ENCODE measurements at regions not wholly inside any gene's neighbourhood (a gene's known extent, or its start where the extent isn't known, plus 50 kb on each side); places are given as distances from the start of the nearest gene placed in this dataset.

- no peak for TF ChIP-seq CTCF (IDR thresholded peaks at IDR 0.05; ENCODE audit: low read length, missing control alignments)
- H3K4me3 ChIP-seq (replicated peaks; ENCODE audit: low read depth, low read length): no peak overlapping the region
- no peak for DNase-seq (ENCODE audit: low read depth)
These were observed 66.5 kb upstream of the UGP2 start for GRCh38 chr2:63775191-63775590.

GRCh38 chr2:63776382-63776781 is 65.3 kb upstream of the UGP2 start:
- no peak overlapping the region for H3K4me3 ChIP-seq (replicated peaks; ENCODE audit: low read depth, low read length)
- no peak for DNase-seq (ENCODE audit: low read depth)
- TF ChIP-seq CTCF (IDR thresholded peaks at IDR 0.05; ENCODE audit: low read length, missing control alignments): no peak

- TF ChIP-seq CTCF (IDR thresholded peaks at IDR 0.05; ENCODE audit: low read length, missing control alignments): no peak
- no peak for DNase-seq (ENCODE audit: low read depth)
- no peak overlapping the region for H3K4me3 ChIP-seq (replicated peaks; ENCODE audit: low read depth, low read length)
These were observed 63.9 kb upstream of the UGP2 start for GRCh38 chr2:63777816-63778215.

GRCh38 chr2:63778391-63778790 is 63.3 kb upstream of the UGP2 start:
- TF ChIP-seq CTCF (IDR thresholded peaks at IDR 0.05; ENCODE audit: low read length, missing control alignments): no peak
- DNase-seq (ENCODE audit: low read depth): no peak
- no peak overlapping the region for H3K4me3 ChIP-seq (replicated peaks; ENCODE audit: low read depth, low read length)

GRCh38 chr2:63780518-63781155 is 61.1 kb upstream of the UGP2 start:
- DNase-seq (ENCODE audit: low read depth): no peak
- TF ChIP-seq CTCF (IDR thresholded peaks at IDR 0.05; ENCODE audit: low read length, missing control alignments): no peak
- H3K4me3 ChIP-seq (replicated peaks; ENCODE audit: low read depth, low read length): no peak overlapping the region

GRCh38 chr2:63784461-63784860 is 57.2 kb upstream of the UGP2 start:
- no peak for TF ChIP-seq CTCF (IDR thresholded peaks at IDR 0.05; ENCODE audit: low read length, missing control alignments)
- no peak overlapping the region for H3K4me3 ChIP-seq (replicated peaks; ENCODE audit: low read depth, low read length)
- DNase-seq (ENCODE audit: low read depth): no peak

GRCh38 chr2:63785096-63785495 is 56.6 kb upstream of the UGP2 start:
- no peak for DNase-seq (ENCODE audit: low read depth)
- TF ChIP-seq CTCF (IDR thresholded peaks at IDR 0.05; ENCODE audit: low read length, missing control alignments): no peak
- no peak overlapping the region for H3K4me3 ChIP-seq (replicated peaks; ENCODE audit: low read depth, low read length)
